Type B pancreatic cell (in vitro differentiated cells): ENCODE measurements at regions not wholly inside any gene's neighbourhood (a gene's known extent, or its start where the extent isn't known, plus 50 kb on each side); places are given as distances from the start of the nearest gene placed in this dataset.

Source experiments
- DNase-seq: peaks from one replicate; pipeline ENCODE4 v3.0.0; 2021; ENCODE audit warnings: mixed read lengths; ENCODE audit not compliant: unreplicated experiment; ENCODE audit errors: extremely low spot score
- H3K27ac Mint-ChIP-seq: 2 replicates; pipeline ENCODE4 v1.8.0; 2021; ENCODE audit warnings: mild to moderate bottlenecking, mixed read lengths
- H3K27me3 Mint-ChIP-seq: 2 replicates; pipeline ENCODE4 v1.8.0; 2021; ENCODE audit warnings: mixed read lengths
- H3K36me3 Mint-ChIP-seq: 2 replicates; pipeline ENCODE4 v1.8.0; 2021; ENCODE audit warnings: mixed read lengths
- H3K4me1 Mint-ChIP-seq: one replicate; pipeline ENCODE4 v1.8.0; 2021; ENCODE audit warnings: mixed read lengths; ENCODE audit not compliant: unreplicated experiment
- H3K4me3 Mint-ChIP-seq: 2 replicates; pipeline ENCODE4 v1.8.0; 2021; ENCODE audit warnings: mild to moderate bottlenecking, mixed read lengths
- H3K9me3 Mint-ChIP-seq: 2 replicates; pipeline ENCODE4 v1.8.0; 2021; ENCODE audit warnings: mixed read lengths
- CTCF ChIP-seq: fragments of 200-600 bp; sonication (generic); conservative IDR thresholded peaks from 2 replicates; pipeline ENCODE4 v1.5.0; 2021; ENCODE audit warnings: antibody characterized with exemption, mild to moderate bottlenecking

GRCh38 chr2:128727404-128727803 is 408.7 kb upstream of the HS6ST1 start:
- Mint-ChIP-seq H3K27me3 (peaks cover 4% of the 10 kb centered on the region), H3K9me3 (peaks cover 13% of the 10 kb centered on the region), H3K4me3 (no peak overlapping the region), H3K36me3 (peaks cover 6% of the 10 kb centered on the region), H3K27ac (no peak overlapping the region), H3K4me1 (peaks cover 4% of the 10 kb centered on the region)
- no peak for TF ChIP-seq CTCF
- DNase-seq = no peak

- Mint-ChIP-seq H3K4me1 (peaks cover 9% of the 10 kb centered on the region), H3K27ac (no peak overlapping the region), H3K27me3 (peaks cover 4% of the 10 kb centered on the region), H3K4me3 (no peak overlapping the region), H3K9me3 (peaks cover 13% of the 10 kb centered on the region), H3K36me3 (peaks cover 6% of the 10 kb centered on the region)
- DNase-seq = no peak
- no peak for TF ChIP-seq CTCF
These were observed 409.2 kb upstream of the HS6ST1 start for GRCh38 chr2:128727914-128728313.

- no peak for DNase-seq
- no peak for TF ChIP-seq CTCF
- Mint-ChIP-seq H3K36me3 (peaks cover 6% of the 10 kb centered on the region), H3K27ac (no peak overlapping the region), H3K4me1 (peaks cover 16% of the 10 kb centered on the region), H3K4me3 (no peak overlapping the region), H3K27me3 (peaks cover 4% of the 10 kb centered on the region), H3K9me3 (peaks cover 13% of the 10 kb centered on the region)
These were observed 410.4 kb upstream of the HS6ST1 start for GRCh38 chr2:128729051-128729450.

GRCh38 chr2:128731994-128732650 is 413.5 kb upstream of the HS6ST1 start:
- Mint-ChIP-seq H3K36me3 (peaks cover 6% of the 10 kb centered on the region), H3K27me3 (peaks cover 4% of the 10 kb centered on the region), H3K9me3 (peaks cover 12% of the 10 kb centered on the region), H3K4me3 (no peak overlapping the region), H3K4me1 (peaks cover 15% of the 10 kb centered on the region), H3K27ac (no peak overlapping the region)
- TF ChIP-seq CTCF = no peak
- no peak for DNase-seq

GRCh38 chr2:128732976-128733431 is 414.3 kb upstream of the HS6ST1 start:
- Mint-ChIP-seq H3K9me3 (peaks cover 9% of the 10 kb centered on the region), H3K4me3 (no peak overlapping the region), H3K4me1 (peaks cover 12% of the 10 kb centered on the region), H3K27ac (no peak overlapping the region), H3K36me3 (peaks cover 6% of the 10 kb centered on the region), H3K27me3 (peaks cover 4% of the 10 kb centered on the region)
- no peak for TF ChIP-seq CTCF
- no peak for DNase-seq
